ENCODE measurements at regions not wholly inside any gene's neighbourhood (a gene's known extent, or its start where the extent isn't known, plus 50 kb on each side); places are given as distances from the start of the nearest gene placed in this dataset.

DNA sequence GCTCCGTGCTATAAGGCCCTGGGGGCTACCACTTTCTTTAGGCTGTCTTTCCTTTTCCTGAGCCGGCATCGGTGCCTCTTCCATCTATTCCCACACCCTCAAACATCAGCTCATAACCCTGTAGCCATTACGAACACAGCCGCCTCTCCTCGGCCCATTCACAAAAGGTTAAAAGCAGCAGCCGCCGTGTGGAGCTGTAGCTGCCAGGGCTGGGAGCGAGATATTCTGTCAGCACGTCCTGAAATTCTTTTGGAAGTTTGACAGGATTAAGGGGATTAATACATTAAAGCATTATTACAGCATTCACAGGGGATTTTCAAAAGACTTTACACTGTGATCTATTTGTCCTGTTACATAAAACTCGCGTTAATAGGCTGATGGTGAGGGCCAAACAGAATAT, 428.2 kb downstream of the CDK5RAP2 start:
- H4K8ac ChIP-seq (ENCODE audit: low read depth, low read length): no peak overlapping the region
- H2BK120ac ChIP-seq (ENCODE audit: insufficient read depth, low read length, poor library complexity): no peak overlapping the region
- H3K79me2 ChIP-seq (ENCODE audit: control insufficient read depth, insufficient read depth, low read length, poor library complexity): no peaks in the 10 kb centered on the region
- no peaks in the 10 kb centered on the region for H3K9me3 ChIP-seq (ENCODE audit: insufficient read depth, low read depth, low read length)
- no peak overlapping the region for H3K23ac ChIP-seq (ENCODE audit: low read length)
- no peak overlapping the region for H3K14ac ChIP-seq (ENCODE audit: low read length)
- H2AFZ ChIP-seq (ENCODE audit: insufficient read depth, low read length, poor library complexity): no peak overlapping the region
- no peak overlapping the region for H3K4me2 ChIP-seq (ENCODE audit: low read length)
- no peak overlapping the region for H2AK5ac ChIP-seq (ENCODE audit: low read length)
- H3K18ac ChIP-seq (ENCODE audit: low read length): no peak overlapping the region
- H3K4ac ChIP-seq (ENCODE audit: low read depth, low read length): no peak overlapping the region
- H2BK12ac ChIP-seq (ENCODE audit: low read length): no peak overlapping the region
- H3K79me1 ChIP-seq (ENCODE audit: low read length): no peaks in the 10 kb centered on the region
- H2BK5ac ChIP-seq (ENCODE audit: low read depth, low read length, poor library complexity): no peak overlapping the region
- H3K27ac ChIP-seq (ENCODE audit: low read depth, low read length): no peak overlapping the region
- DNase-seq: no peak
- no peak overlapping the region for H3K9ac ChIP-seq (ENCODE audit: low read length)
- no peak overlapping the region for H4K12ac ChIP-seq (ENCODE audit: low read depth, low read length)
- no peaks in the 10 kb centered on the region for H3K4me1 ChIP-seq (ENCODE audit: control insufficient read depth in 1 of 2, insufficient read depth in 2 of 2, low read length in 2 of 2)
- no CpG with 5 or more reads among the region's 12 CpGs for WGBS (ENCODE audit: extremely low coverage, insufficient coverage, insufficient read length)
- H3K27me3 ChIP-seq (ENCODE audit: insufficient read depth, low read length): no peaks in the 10 kb centered on the region
- no peaks in the 10 kb centered on the region for H3K36me3 ChIP-seq (ENCODE audit: control insufficient read depth in 1 of 2, insufficient read depth in 2 of 2, low read length in 2 of 2)
- no peak overlapping the region for H4K91ac ChIP-seq (ENCODE audit: low read depth, low read length)
- no peak overlapping the region for H3K4me3 ChIP-seq (ENCODE audit: low read depth, low read length)

DNA sequence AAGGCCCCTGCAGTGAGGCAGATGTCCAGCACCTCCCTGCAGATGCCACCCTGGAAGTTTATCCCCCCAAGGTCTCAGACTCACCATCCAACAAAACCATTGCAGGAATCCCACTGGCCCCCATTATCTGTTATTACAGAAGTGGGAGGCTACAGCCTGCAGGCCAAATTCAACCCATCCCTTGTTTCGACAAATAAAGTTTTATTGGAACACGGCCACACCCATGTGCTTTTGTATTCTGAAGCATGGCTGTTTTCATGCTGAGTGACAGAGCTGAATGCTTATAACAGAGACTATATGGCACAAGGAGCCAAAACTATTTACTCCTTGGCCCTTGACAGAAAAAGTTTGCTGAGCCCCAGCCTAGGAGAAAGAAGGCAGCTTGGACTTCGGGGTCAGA, 428.8 kb downstream of the CDK5RAP2 start:
- Histone ChIP-seq H2BK120ac (ENCODE audit: insufficient read depth, low read length, poor library complexity) (no peak overlapping the region), H2AFZ (ENCODE audit: insufficient read depth, low read length, poor library complexity) (no peak overlapping the region), H3K14ac (ENCODE audit: low read length) (no peak overlapping the region), H4K8ac (ENCODE audit: low read depth, low read length) (no peak overlapping the region), H3K27ac (ENCODE audit: low read depth, low read length) (no peak overlapping the region), H3K18ac (ENCODE audit: low read length) (no peak overlapping the region), H4K12ac (ENCODE audit: low read depth, low read length) (no peak overlapping the region), H3K27me3 (ENCODE audit: insufficient read depth, low read length) (no peaks in the 10 kb centered on the region), H3K79me1 (ENCODE audit: low read length) (no peaks in the 10 kb centered on the region), H3K4ac (ENCODE audit: low read depth, low read length) (no peak overlapping the region), H2BK12ac (ENCODE audit: low read length) (no peak overlapping the region), H3K9me3 (ENCODE audit: insufficient read depth, low read depth, low read length) (no peaks in the 10 kb centered on the region), H3K4me2 (ENCODE audit: low read length) (no peak overlapping the region), H3K4me1 (ENCODE audit: control insufficient read depth in 1 of 2, insufficient read depth in 2 of 2, low read length in 2 of 2) (no peaks in the 10 kb centered on the region), H2AK5ac (ENCODE audit: low read length) (no peak overlapping the region), H3K4me3 (ENCODE audit: low read depth, low read length) (no peak overlapping the region), H3K36me3 (ENCODE audit: control insufficient read depth in 1 of 2, insufficient read depth in 2 of 2, low read length in 2 of 2) (no peaks in the 10 kb centered on the region), H2BK5ac (ENCODE audit: low read depth, low read length, poor library complexity) (no peak overlapping the region), H3K79me2 (ENCODE audit: control insufficient read depth, insufficient read depth, low read length, poor library complexity) (no peaks in the 10 kb centered on the region), H4K91ac (ENCODE audit: low read depth, low read length) (no peak overlapping the region), H3K23ac (ENCODE audit: low read length) (no peak overlapping the region), H3K9ac (ENCODE audit: low read length) (no peak overlapping the region)
- no peak for DNase-seq
- no CpG with 5 or more reads among the region's 3 CpGs for WGBS (ENCODE audit: extremely low coverage, insufficient coverage, insufficient read length)

DNA sequence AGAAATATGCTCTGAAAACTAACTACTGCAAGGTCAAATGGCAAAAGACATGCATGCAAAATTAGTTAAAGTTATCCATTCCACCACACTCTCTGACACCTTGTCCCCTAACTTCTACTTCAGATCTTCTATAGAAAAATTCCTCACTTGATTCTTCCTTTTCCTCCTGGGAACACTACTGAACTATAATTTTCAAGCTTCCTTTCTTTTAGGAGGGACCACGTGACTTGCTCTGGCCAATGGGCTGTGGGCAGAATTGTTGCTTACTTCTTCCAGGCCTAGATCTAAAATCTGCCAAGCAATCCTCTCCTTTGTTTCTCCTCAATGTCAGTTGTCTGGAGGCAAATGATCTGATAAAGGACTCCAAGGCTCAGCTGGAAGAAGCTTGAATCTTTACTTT, 441.0 kb downstream of the CDK5RAP2 start:
- no peak overlapping the region for H2BK12ac ChIP-seq (ENCODE audit: low read length)
- DNase-seq: no peak
- H3K79me1 ChIP-seq (ENCODE audit: low read length): no peaks in the 10 kb centered on the region
- no peak overlapping the region for H3K14ac ChIP-seq (ENCODE audit: low read length)
- H2BK120ac ChIP-seq (ENCODE audit: insufficient read depth, low read length, poor library complexity): no peak overlapping the region
- H3K23ac ChIP-seq (ENCODE audit: low read length): no peak overlapping the region
- no peak overlapping the region for H3K4ac ChIP-seq (ENCODE audit: low read depth, low read length)
- no peak overlapping the region for H2AK5ac ChIP-seq (ENCODE audit: low read length)
- H4K91ac ChIP-seq (ENCODE audit: low read depth, low read length): no peak overlapping the region
- peaks cover 3% of the 10 kb centered on the region for H3K9me3 ChIP-seq (ENCODE audit: insufficient read depth, low read depth, low read length)
- H3K9ac ChIP-seq (ENCODE audit: low read length): no peak overlapping the region
- H4K8ac ChIP-seq (ENCODE audit: low read depth, low read length): no peak overlapping the region
- no peaks in the 10 kb centered on the region for H3K27me3 ChIP-seq (ENCODE audit: insufficient read depth, low read length)
- no peaks in the 10 kb centered on the region for H3K36me3 ChIP-seq (ENCODE audit: control insufficient read depth in 1 of 2, insufficient read depth in 2 of 2, low read length in 2 of 2)
- no CpG with 5 or more reads among the region's 1 CpG for WGBS (ENCODE audit: extremely low coverage, insufficient coverage, insufficient read length)
- no peak overlapping the region for H3K4me2 ChIP-seq (ENCODE audit: low read length)
- H4K12ac ChIP-seq (ENCODE audit: low read depth, low read length): no peak overlapping the region
- H3K4me1 ChIP-seq (ENCODE audit: control insufficient read depth in 1 of 2, insufficient read depth in 2 of 2, low read length in 2 of 2): no peaks in the 10 kb centered on the region
- no peak overlapping the region for H3K18ac ChIP-seq (ENCODE audit: low read length)
- H3K27ac ChIP-seq (ENCODE audit: low read depth, low read length): no peak overlapping the region
- no peak overlapping the region for H2BK5ac ChIP-seq (ENCODE audit: low read depth, low read length, poor library complexity)
- no peak overlapping the region for H3K4me3 ChIP-seq (ENCODE audit: low read depth, low read length)
- H2AFZ ChIP-seq (ENCODE audit: insufficient read depth, low read length, poor library complexity): no peak overlapping the region
- no peaks in the 10 kb centered on the region for H3K79me2 ChIP-seq (ENCODE audit: control insufficient read depth, insufficient read depth, low read length, poor library complexity)

DNA sequence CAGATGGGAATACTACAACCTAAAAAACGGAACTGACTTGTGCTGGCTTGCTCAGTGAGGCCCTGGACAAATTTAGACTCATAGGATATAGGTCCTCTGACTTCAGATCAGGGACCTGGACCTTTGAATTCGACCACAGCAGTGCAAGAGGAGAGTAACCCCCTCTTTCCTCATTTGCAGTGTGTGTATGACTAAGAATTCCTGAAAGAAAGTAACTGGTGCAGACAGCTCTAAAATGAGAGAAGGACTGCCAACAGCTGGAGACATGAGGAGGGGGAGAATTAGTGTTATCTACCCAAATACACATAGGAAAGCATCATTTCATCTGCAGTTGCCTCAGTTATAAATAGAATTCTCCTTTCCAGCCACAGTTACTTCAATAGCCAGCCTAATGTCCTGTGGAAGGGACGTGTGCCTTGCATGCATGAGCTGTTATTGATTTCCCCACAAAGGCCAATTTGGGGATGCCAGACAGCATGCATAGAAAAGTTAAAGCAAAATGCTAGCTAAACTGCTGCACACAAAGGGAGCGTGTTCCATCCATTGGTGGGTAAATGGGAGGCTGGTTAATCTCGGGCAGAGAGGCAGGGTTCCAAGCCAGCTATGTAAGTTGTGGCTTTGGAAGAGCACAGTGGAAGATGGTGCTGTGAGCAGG, 442.7 kb downstream of the CDK5RAP2 start:
- Histone ChIP-seq H3K79me1 (ENCODE audit: low read length) (no peaks in the 10 kb centered on the region), H3K14ac (ENCODE audit: low read length) (no peak overlapping the region), H3K9me3 (ENCODE audit: insufficient read depth, low read depth, low read length) (peaks cover 6% of the 10 kb centered on the region), H4K8ac (ENCODE audit: low read depth, low read length) (no peak overlapping the region), H3K4me2 (ENCODE audit: low read length) (no peak overlapping the region), H2AK5ac (ENCODE audit: low read length) (no peak overlapping the region), H2AFZ (ENCODE audit: insufficient read depth, low read length, poor library complexity) (no peak overlapping the region), H3K4me1 (ENCODE audit: control insufficient read depth in 1 of 2, insufficient read depth in 2 of 2, low read length in 2 of 2) (no peaks in the 10 kb centered on the region), H3K27me3 (ENCODE audit: insufficient read depth, low read length) (no peaks in the 10 kb centered on the region), H4K12ac (ENCODE audit: low read depth, low read length) (no peak overlapping the region), H3K18ac (ENCODE audit: low read length) (no peak overlapping the region), H3K23ac (ENCODE audit: low read length) (no peak overlapping the region), H2BK5ac (ENCODE audit: low read depth, low read length, poor library complexity) (no peak overlapping the region), H3K9ac (ENCODE audit: low read length) (no peak overlapping the region), H3K4ac (ENCODE audit: low read depth, low read length) (no peak overlapping the region), H2BK12ac (ENCODE audit: low read length) (no peak overlapping the region), H2BK120ac (ENCODE audit: insufficient read depth, low read length, poor library complexity) (no peak overlapping the region), H4K91ac (ENCODE audit: low read depth, low read length) (no peak overlapping the region), H3K4me3 (ENCODE audit: low read depth, low read length) (no peak overlapping the region), H3K79me2 (ENCODE audit: control insufficient read depth, insufficient read depth, low read length, poor library complexity) (no peaks in the 10 kb centered on the region), H3K36me3 (ENCODE audit: control insufficient read depth in 1 of 2, insufficient read depth in 2 of 2, low read length in 2 of 2) (no peaks in the 10 kb centered on the region), H3K27ac (ENCODE audit: low read depth, low read length) (no peak overlapping the region)
- WGBS (ENCODE audit: extremely low coverage, insufficient coverage, insufficient read length): no CpG with 5 or more reads among the region's 5 CpGs
- DNase-seq: no peak

Measured in trophoblast cell (in vitro differentiated cells and primary cell).